CD4-positive, alpha-beta T cell (primary cell): ENCODE measurements at regions not wholly inside any gene's neighbourhood (a gene's known extent, or its start where the extent isn't known, plus 50 kb on each side); places are given as distances from the start of the nearest gene placed in this dataset.

ENCODE experiments used
- ATAC-seq: fragments of 200-7000 bp; cut with Tn5 transposase; one replicate; pipeline ENCODE4 v1.10.0; 2022; ENCODE audit warnings: mild to moderate bottlenecking; ENCODE audit not compliant: poor library complexity
- CTCF ChIA-PET: fragments of 350-600 bp; sonication (Branson Sonifier 250); formaldehyde crosslinking; loops from one replicate; lab custom pipeline; 2021; ENCODE audit warnings: antibody characterized with exemption, inconsistent platforms; lab: Charles Lee
- POLR2A ChIA-PET: fragments of 350-600 bp; sonication (Branson Sonifier 250); formaldehyde crosslinking; loops from one replicate; lab custom pipeline; 2021; ENCODE audit warnings: antibody characterized with exemption, inconsistent platforms; lab: Charles Lee
- DNase-seq, 14 experiments: peaks; one replicate each; pipeline ENCODE4 v3.0.0-alpha.2; 2013 to 2020; ENCODE audit warnings: mixed read lengths in 2 of 14
- H3K27ac ChIP-seq, 2 donors: one replicate each; pipeline versions ENCODE4 v1.5.1 to v1.7.0; 2013; ENCODE audit warnings: low read length in 2 of 2, low read depth in 1 of 2, mild to moderate bottlenecking in 1 of 2
- H3K27me3 ChIP-seq, 2 experiments: 1 replicate in 1 of 2; 2 replicates in 1 of 2; pipeline versions ENCODE4 v1.6.1 to v1.7.0; 2013; ENCODE audit warnings: low read length in 2 of 2, control low read depth in 1 of 2, mild to moderate bottlenecking in 1 of 2, moderate library complexity in 1 of 2; ENCODE audit not compliant: insufficient read depth in 2 of 2, control insufficient read depth in 1 of 2
- H3K36me3 ChIP-seq: one replicate; pipeline ENCODE4 v1.6.1; 2013; ENCODE audit warnings: low read length, control low read depth; ENCODE audit not compliant: insufficient read depth
- H3K4me1 ChIP-seq: one replicate; pipeline ENCODE4 v1.6.1; 2013; ENCODE audit warnings: low read length, control low read depth; ENCODE audit not compliant: insufficient read depth
- H3K4me3 ChIP-seq: one replicate; pipeline ENCODE4 v1.5.1; 2013; ENCODE audit warnings: mild to moderate bottlenecking, low read length, moderate library complexity
- H3K9me3 ChIP-seq, 2 experiments: 1 replicate in 1 of 2; 2 replicates in 1 of 2; pipeline versions ENCODE4 v1.6.1 to v1.7.0; 2013; ENCODE audit warnings: low read length in 2 of 2, mild to moderate bottlenecking in 2 of 2, control low read depth in 1 of 2, moderate library complexity in 1 of 2; ENCODE audit not compliant: control insufficient read depth in 1 of 2, insufficient read depth in 1 of 2
- H3K27ac Mint-ChIP-seq: one replicate; pipeline ENCODE4 v1.8.0; 2020; ENCODE audit warnings: mixed read lengths
- H3K27me3 Mint-ChIP-seq: one replicate; pipeline ENCODE4 v1.8.0; 2021; ENCODE audit warnings: mixed read lengths
- H3K36me3 Mint-ChIP-seq: one replicate; pipeline ENCODE4 v1.8.0; 2021; ENCODE audit warnings: low read depth, mixed read lengths
- H3K4me1 Mint-ChIP-seq: one replicate; pipeline ENCODE4 v1.8.0; 2021; ENCODE audit warnings: low read depth, mixed read lengths
- H3K4me3 Mint-ChIP-seq: one replicate; pipeline ENCODE4 v1.8.0; 2020; ENCODE audit warnings: mild to moderate bottlenecking, mixed read lengths
- H3K9me3 Mint-ChIP-seq: one replicate; pipeline ENCODE4 v1.8.0; 2020; ENCODE audit warnings: mixed read lengths
- CTCF ChIP-seq: fragments of 200-600 bp; IDR thresholded peaks from one replicate; pipeline ENCODE4 v1.8.0; 2022; ENCODE audit warnings: antibody characterized with exemption, mild to moderate bottlenecking
- intact Hi-C, 2 experiments: fragments of 100-400 bp; cut with DNase I in 1 of 2; cut with micrococcal nuclease in 1 of 2; formaldehyde crosslinking; loops; one replicate each; pipeline versions ENCODE4 v1.15.1 to v1.9.0; 2023 to 2025; cut with DNase I, micrococcal nuclease

- Histone ChIP-seq H3K4me1 (no peaks in the 10 kb centered on the region), H3K9me3 (no peaks in the 10 kb centered on the region), H3K4me3 (no peak overlapping the region), H3K27ac (no peak overlapping the region), H3K36me3 (no peaks in the 10 kb centered on the region), H3K27me3 (no peaks in the 10 kb centered on the region)
- intact Hi-C loops: no loop called here
- no peaks in the 10 kb centered on the region for H3K36me3 Mint-ChIP-seq
- H3K9me3 Mint-ChIP-seq: no peaks in the 10 kb centered on the region
- POLR2A ChIA-PET: no interaction called here
- no peaks in the 10 kb centered on the region for H3K27me3 Mint-ChIP-seq
- DNase-seq (no peak), ATAC-seq (no peak)
- no peak overlapping the region for H3K27ac Mint-ChIP-seq
- TF ChIP-seq CTCF: no peak
- CTCF ChIA-PET: no interaction called here
- H3K4me1 Mint-ChIP-seq: no peaks in the 10 kb centered on the region
- H3K4me3 Mint-ChIP-seq: no peak overlapping the region
These were observed 82.4 kb upstream of the MACF1 start for GRCh38 chr1:39122056-39122455.

DNA sequence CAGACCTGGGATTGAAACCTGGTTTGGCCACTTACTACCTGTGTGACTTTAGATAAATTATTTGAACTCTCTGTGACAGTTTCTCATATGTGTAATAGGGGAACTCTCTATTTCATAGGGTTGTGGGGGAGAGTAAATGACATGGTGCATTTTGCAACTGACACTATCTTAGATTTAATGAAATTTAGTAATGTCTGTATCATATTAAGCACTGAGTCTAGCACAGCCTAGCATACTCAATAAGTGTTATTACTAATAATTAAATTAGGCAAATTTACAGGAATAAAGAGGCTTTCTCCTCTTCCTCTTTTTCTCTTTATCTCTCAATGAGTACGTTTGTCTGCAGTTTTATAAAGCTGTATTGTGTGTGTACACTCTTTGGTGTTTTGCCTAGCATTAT lies 80.2 kb upstream of the MACF1 start:
- Histone ChIP-seq H3K4me1 (no peaks in the 10 kb centered on the region), H3K4me3 (no peak overlapping the region), H3K9me3 (no peaks in the 10 kb centered on the region), H3K27me3 (no peaks in the 10 kb centered on the region), H3K27ac (no peak overlapping the region), H3K36me3 (no peaks in the 10 kb centered on the region)
- intact Hi-C loops: no loop called here
- no peaks in the 10 kb centered on the region for H3K36me3 Mint-ChIP-seq
- ATAC-seq (no peak), DNase-seq (no peak)
- H3K27ac Mint-ChIP-seq: no peak overlapping the region
- no peaks in the 10 kb centered on the region for H3K4me1 Mint-ChIP-seq
- no peaks in the 10 kb centered on the region for H3K27me3 Mint-ChIP-seq
- H3K9me3 Mint-ChIP-seq: no peaks in the 10 kb centered on the region
- POLR2A ChIA-PET: no interaction called here
- no peak overlapping the region for H3K4me3 Mint-ChIP-seq
- TF ChIP-seq CTCF: no peak
- CTCF ChIA-PET: no interaction called here

GRCh38 chr1:39127513-39127912 lies 77.0 kb upstream of the MACF1 start:
- Mint-ChIP-seq H3K9me3 (no peaks in the 10 kb centered on the region), H3K27me3 (no peaks in the 10 kb centered on the region), H3K36me3 (no peaks in the 10 kb centered on the region), H3K4me1 (peaks cover 11% of the 10 kb centered on the region), H3K4me3 (no peak overlapping the region), H3K27ac (no peak overlapping the region)
- DNase-seq (no peak), ATAC-seq (no peak)
- Histone ChIP-seq H3K27me3 (no peaks in the 10 kb centered on the region), H3K4me3 (no peak overlapping the region), H3K27ac (no peak overlapping the region), H3K4me1 (no peaks in the 10 kb centered on the region), H3K36me3 (no peaks in the 10 kb centered on the region), H3K9me3 (no peaks in the 10 kb centered on the region)
- intact Hi-C loops: no loop called here
- no peak for TF ChIP-seq CTCF
- POLR2A ChIA-PET: no interaction called here
- CTCF ChIA-PET: interaction anchor here (0.9 to 1.5 kb wide), 2 partner anchors 45 to 131 kb away, joined by 3 read pairs; no protein-coding TSS in a partner anchor
